CD14-positive monocyte (primary cell): ENCODE measurements at regions not wholly inside any gene's neighbourhood (a gene's known extent, or its start where the extent isn't known, plus 50 kb on each side); places are given as distances from the start of the nearest gene placed in this dataset.

ENCODE experiments used
- DNase-seq, 3 donors: peaks; one replicate each; pipeline ENCODE4 v3.0.0-alpha.2; 2011 to 2022
- H2AFZ ChIP-seq: 2 replicates; pipeline ENCODE4 v1.6.0; 2012; ENCODE audit warnings: mild to moderate bottlenecking, low read depth, low read length, inconsistent platforms; ENCODE audit not compliant: insufficient read depth, poor library complexity, severe bottlenecking
- H3K27ac ChIP-seq, 2 donors: 1 replicate in 1 of 2; 2 replicates in 1 of 2; pipeline ENCODE4 v1.5.1; 2012 to 2013; ENCODE audit warnings: low read length in 2 of 2, control low read depth in 1 of 2, inconsistent platforms in 1 of 2, low read depth in 1 of 2, mild to moderate bottlenecking in 1 of 2
- H3K27me3 ChIP-seq, 2 donors: one replicate each; pipeline versions ENCODE4 v1.6.0 to v1.6.1; 2011 to 2013; ENCODE audit warnings: low read length in 2 of 2; ENCODE audit not compliant: control insufficient read depth in 2 of 2, insufficient read depth in 2 of 2
- H3K36me3 ChIP-seq, 2 donors: replicated peaks in 1 of 2; 1 replicate in 1 of 2; 2 replicates in 1 of 2; pipeline versions ENCODE4 v1.5.1 to v1.6.1; 2012 to 2013; ENCODE audit warnings: low read length in 2 of 2, control low read depth in 1 of 2, inconsistent platforms in 1 of 2, mild to moderate bottlenecking in 1 of 2; ENCODE audit not compliant: insufficient read depth in 2 of 2, control insufficient read depth in 1 of 2
- H3K4me1 ChIP-seq, 2 donors: 1 replicate in 1 of 2; 2 replicates in 1 of 2; pipeline versions ENCODE4 v1.5.1 to v1.6.1; 2012 to 2013; ENCODE audit warnings: low read length in 2 of 2, control low read depth in 1 of 2, inconsistent platforms in 1 of 2, mild to moderate bottlenecking in 1 of 2, moderate library complexity in 1 of 2; ENCODE audit not compliant: insufficient read depth in 2 of 2, control insufficient read depth in 1 of 2
- H3K4me2 ChIP-seq: replicated peaks from 2 replicates; pipeline ENCODE3; 2012; ENCODE audit warnings: low read length, moderate library complexity, mild to moderate bottlenecking; ENCODE audit not compliant: poor library complexity, severe bottlenecking; ENCODE audit errors: extremely low read depth
- H3K4me3 ChIP-seq, 3 experiments: fragments of 200-600 bp in 1 of 3; sonication (generic) in 1 of 3; replicated peaks in 1 of 3; 1 replicate in 2 of 3; 2 replicates in 1 of 3; pipeline ENCODE4 v1.5.1; 2011 to 2013; ENCODE audit warnings: low read length in 3 of 3, mild to moderate bottlenecking in 3 of 3, control low read depth in 2 of 3, low read depth in 2 of 3, inconsistent platforms in 1 of 3, moderate library complexity in 1 of 3
- H3K79me2 ChIP-seq: 2 replicates; pipeline ENCODE4 v1.6.0; 2012; ENCODE audit warnings: mild to moderate bottlenecking, control low read depth, inconsistent platforms, low read length, moderate library complexity; ENCODE audit not compliant: insufficient read depth
- H3K9ac ChIP-seq: 2 replicates; pipeline ENCODE4 v1.6.0; 2017; ENCODE audit warnings: low read length, mild to moderate bottlenecking; ENCODE audit not compliant: insufficient read depth, poor library complexity, severe bottlenecking
- H3K9me3 ChIP-seq, 2 donors: replicated peaks in 1 of 2; 1 replicate in 1 of 2; 2 replicates in 1 of 2; pipeline versions ENCODE4 v1.5.1 to v1.6.1; 2012 to 2013; ENCODE audit warnings: low read length in 2 of 2, control low read depth in 1 of 2; ENCODE audit not compliant: control insufficient read depth in 1 of 2, insufficient read depth in 1 of 2
- H4K20me1 ChIP-seq: 2 replicates; pipeline ENCODE4 v1.6.0; 2012; ENCODE audit warnings: mild to moderate bottlenecking, low read length, control low read depth, moderate library complexity; ENCODE audit not compliant: insufficient read depth
- H3K27ac Mint-ChIP-seq, 7 donors: one replicate each; pipeline ENCODE4 v1.8.0; 2020; ENCODE audit warnings: mild to moderate bottlenecking in 7 of 7, mixed read lengths in 7 of 7, moderate library complexity in 6 of 7, inconsistent platforms in 2 of 7
- H3K27me3 Mint-ChIP-seq, 3 donors: one replicate each; pipeline ENCODE4 v1.8.0; 2021 to 2022; ENCODE audit warnings: low read depth in 3 of 3, mild to moderate bottlenecking in 3 of 3, mixed read lengths in 3 of 3, moderate library complexity in 3 of 3, inconsistent platforms in 1 of 3
- H3K36me3 Mint-ChIP-seq, 2 donors: one replicate each; pipeline ENCODE4 v1.8.0; 2020; ENCODE audit warnings: mixed read lengths in 2 of 2, inconsistent platforms in 1 of 2, mild to moderate bottlenecking in 1 of 2
- H3K4me1 Mint-ChIP-seq: one replicate; pipeline ENCODE4 v1.8.0; 2020; ENCODE audit warnings: mild to moderate bottlenecking, mixed read lengths
- H3K4me3 Mint-ChIP-seq, 2 donors: one replicate each; pipeline ENCODE4 v1.8.0; 2020; ENCODE audit warnings: mild to moderate bottlenecking in 2 of 2, mixed read lengths in 2 of 2, moderate library complexity in 1 of 2
- H3K9me3 Mint-ChIP-seq, 7 donors: one replicate each; pipeline ENCODE4 v1.8.0; 2020 to 2022; ENCODE audit warnings: mixed read lengths in 7 of 7, mild to moderate bottlenecking in 6 of 7, moderate library complexity in 6 of 7, inconsistent platforms in 2 of 7
- CTCF ChIP-seq: fragments of 200-600 bp; IDR thresholded peaks from one replicate; pipeline ENCODE4 v1.8.0; 2022; ENCODE audit warnings: antibody characterized with exemption, mild to moderate bottlenecking
- WGBS: methylation state at CpG from one replicate; pipeline ENCODE4 v1.1.5; 2013; ENCODE audit warnings: missing lambda C conversion rate; ENCODE audit not compliant: insufficient coverage; 5-methylcytosine and 5-hydroxymethylcytosine counted together
- intact Hi-C, 2 donors: fragments of 100-400 bp; cut with micrococcal nuclease; formaldehyde crosslinking; loops; one replicate each; pipeline versions ENCODE4 v1.15.0 to v1.15.1; 2023

- no peak overlapping the region for H2AFZ ChIP-seq
- no peak overlapping the region for H3K4me3 ChIP-seq
- no peaks in the 10 kb centered on the region for H3K27me3 ChIP-seq
- no peaks in the 10 kb centered on the region for H3K36me3 Mint-ChIP-seq
- H3K4me3 Mint-ChIP-seq: no peak overlapping the region
- intact Hi-C loops: no loop called here
- H3K27ac Mint-ChIP-seq: no peak overlapping the region
- H3K4me1 ChIP-seq: no peaks in the 10 kb centered on the region
- no peak overlapping the region for H3K27ac ChIP-seq
- H3K9me3 ChIP-seq: no peaks in the 10 kb centered on the region
- peaks cover 5 to 7% (median 5%) of the 10 kb centered on the region in 3 donors for H3K27me3 Mint-ChIP-seq
- peaks cover 23% of the 10 kb centered on the region for H3K4me1 Mint-ChIP-seq
- H3K36me3 ChIP-seq: no peaks in the 10 kb centered on the region
- no peaks in the 10 kb centered on the region for H3K79me2 ChIP-seq
- no peak overlapping the region for H3K4me2 ChIP-seq
- DNase-seq: no peak
- H4K20me1 ChIP-seq: no peaks in the 10 kb centered on the region
- WGBS: 90% methylated on average over 5 of the region's 7 CpGs
- no peak overlapping the region for H3K9ac ChIP-seq
- TF ChIP-seq CTCF: no peak
- peaks cover 0 to 3% (median 0%) of the 10 kb centered on the region in 7 donors for H3K9me3 Mint-ChIP-seq
Measured at GRCh38 chr10:9227679-9228365, 1173.3 kb downstream of the GATA3 start.

GRCh38 chr10:9228771-9229170 is 1174.3 kb downstream of the GATA3 start:
- no peak overlapping the region for H3K4me3 Mint-ChIP-seq
- H3K9ac ChIP-seq: no peak overlapping the region
- peaks cover 0 to 3% (median 0%) of the 10 kb centered on the region in 7 donors for H3K9me3 Mint-ChIP-seq
- TF ChIP-seq CTCF: no peak
- no peak overlapping the region for H3K4me3 ChIP-seq
- H3K9me3 ChIP-seq: no peaks in the 10 kb centered on the region
- H3K36me3 ChIP-seq: no peaks in the 10 kb centered on the region
- H3K4me1 Mint-ChIP-seq: peaks cover 23% of the 10 kb centered on the region
- H3K36me3 Mint-ChIP-seq: no peaks in the 10 kb centered on the region
- no peak overlapping the region for H3K27ac ChIP-seq
- no peaks in the 10 kb centered on the region for H4K20me1 ChIP-seq
- intact Hi-C loops: no loop called here
- WGBS: no CpG with 5 or more reads among the region's 1 CpG
- no peaks in the 10 kb centered on the region for H3K79me2 ChIP-seq
- H3K27me3 ChIP-seq: no peaks in the 10 kb centered on the region
- no peak overlapping the region for H3K4me2 ChIP-seq
- no peaks in the 10 kb centered on the region for H3K4me1 ChIP-seq
- peaks cover 5 to 7% (median 5%) of the 10 kb centered on the region in 3 donors for H3K27me3 Mint-ChIP-seq
- DNase-seq: no peak
- no peak overlapping the region for H3K27ac Mint-ChIP-seq
- H2AFZ ChIP-seq: no peak overlapping the region
